Calu3 (cell line): ENCODE measurements at regions not wholly inside any gene's neighbourhood (a gene's known extent, or its start where the extent isn't known, plus 50 kb on each side); places are given as distances from the start of the nearest gene placed in this dataset.
A peak's percentile ranks its signal among the peaks of the same experiment; 100 is the strongest.

Experiments used
- BruUV-seq: library from RNA; stranded (reverse); fragments of 400-500 nt; replicated peaks from 2 replicates; lab custom pipeline; 2021; lab: Mats Ljungman, UMichigan
- CTCF ChIA-PET: fragments of 300-600 bp; sonication (Branson Sonifier 250); formaldehyde crosslinking; loops from one replicate; lab custom pipeline; 2022; ENCODE audit warnings: antibody characterized with exemption; lab: Charles Lee
- DNase-seq: peaks from one replicate; pipeline ENCODE4 v3.0.0; 2022
- H3K27ac Mint-ChIP-seq: one replicate; pipeline ENCODE4 v1.8.0; 2022; ENCODE audit warnings: mixed read lengths; ENCODE audit not compliant: unreplicated experiment
- H3K27me3 Mint-ChIP-seq: one replicate; pipeline ENCODE4 v1.8.0; 2022; ENCODE audit warnings: mixed read lengths; ENCODE audit not compliant: unreplicated experiment
- H3K36me3 Mint-ChIP-seq: one replicate; pipeline ENCODE4 v1.8.0; 2022; ENCODE audit warnings: mild to moderate bottlenecking, moderate library complexity, mixed read lengths; ENCODE audit not compliant: insufficient read depth, unreplicated experiment
- H3K4me1 Mint-ChIP-seq: one replicate; pipeline ENCODE4 v1.8.0; 2022; ENCODE audit warnings: mild to moderate bottlenecking, low read depth, mixed read lengths; ENCODE audit not compliant: unreplicated experiment
- H3K4me3 Mint-ChIP-seq: one replicate; pipeline ENCODE4 v1.8.0; 2022; ENCODE audit warnings: mild to moderate bottlenecking, low read depth, moderate library complexity, mixed read lengths; ENCODE audit not compliant: unreplicated experiment
- H3K9me3 Mint-ChIP-seq: one replicate; pipeline ENCODE4 v1.8.0; 2022; ENCODE audit warnings: low read depth, mixed read lengths; ENCODE audit not compliant: unreplicated experiment
- intact Hi-C: fragments of 100-400 bp; cut with micrococcal nuclease; formaldehyde crosslinking; loops from one replicate; pipeline ENCODE4 v1.10.0; 2022; ENCODE audit not compliant: unreplicated experiment
- TF ChIP-seq, protein P1 (sequence below): fragments of 200-600 bp; IDR thresholded peaks from one replicate; pipeline ENCODE4 v1.8.0; 2022; ENCODE audit warnings: antibody characterized with exemption; ENCODE audit not compliant: unreplicated experiment

DNA sequence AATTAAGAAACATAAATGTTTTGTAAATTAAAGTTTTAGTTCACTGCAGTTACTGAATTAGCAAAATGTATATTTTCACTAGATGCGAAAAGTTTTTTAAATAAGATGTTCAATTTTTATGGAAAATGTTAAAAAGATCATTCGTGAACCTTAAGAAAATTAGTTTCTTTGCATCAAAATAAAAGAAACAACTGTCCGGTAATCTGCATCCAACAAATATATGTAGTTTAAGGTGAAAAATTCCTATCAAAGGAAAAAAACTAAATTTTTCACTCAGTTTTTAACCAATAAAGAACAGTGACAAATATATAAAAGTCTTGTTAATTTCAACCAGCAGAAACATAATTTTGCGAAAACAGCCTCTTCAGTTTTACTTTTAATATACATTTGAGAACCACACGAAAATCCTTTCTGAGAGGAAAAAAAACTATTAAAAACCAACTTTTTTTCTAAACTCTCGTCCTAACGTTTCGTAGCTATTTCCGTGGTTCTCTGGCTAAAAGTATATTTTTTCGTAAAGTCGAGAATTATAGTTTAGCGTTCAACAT, 64.5 kb downstream of the KCNRG start:
- TF ChIP-seq, protein P1, sequence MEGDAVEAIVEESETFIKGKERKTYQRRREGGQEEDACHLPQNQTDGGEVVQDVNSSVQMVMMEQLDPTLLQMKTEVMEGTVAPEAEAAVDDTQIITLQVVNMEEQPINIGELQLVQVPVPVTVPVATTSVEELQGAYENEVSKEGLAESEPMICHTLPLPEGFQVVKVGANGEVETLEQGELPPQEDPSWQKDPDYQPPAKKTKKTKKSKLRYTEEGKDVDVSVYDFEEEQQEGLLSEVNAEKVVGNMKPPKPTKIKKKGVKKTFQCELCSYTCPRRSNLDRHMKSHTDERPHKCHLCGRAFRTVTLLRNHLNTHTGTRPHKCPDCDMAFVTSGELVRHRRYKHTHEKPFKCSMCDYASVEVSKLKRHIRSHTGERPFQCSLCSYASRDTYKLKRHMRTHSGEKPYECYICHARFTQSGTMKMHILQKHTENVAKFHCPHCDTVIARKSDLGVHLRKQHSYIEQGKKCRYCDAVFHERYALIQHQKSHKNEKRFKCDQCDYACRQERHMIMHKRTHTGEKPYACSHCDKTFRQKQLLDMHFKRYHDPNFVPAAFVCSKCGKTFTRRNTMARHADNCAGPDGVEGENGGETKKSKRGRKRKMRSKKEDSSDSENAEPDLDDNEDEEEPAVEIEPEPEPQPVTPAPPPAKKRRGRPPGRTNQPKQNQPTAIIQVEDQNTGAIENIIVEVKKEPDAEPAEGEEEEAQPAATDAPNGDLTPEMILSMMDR, result no peak
- BruUV-seq, result no TSS peak
- DNase-seq, result no peak
- Mint-ChIP-seq H3K4me1 (peaks cover 7% of the 10 kb centered on the region), H3K9me3 (no peaks in the 10 kb centered on the region), H3K4me3 (peak overlapping the region; percentile 80), H3K36me3 (peaks cover 53% of the 10 kb centered on the region), H3K27ac (peak overlapping the region; percentile 91), H3K27me3 (no peaks in the 10 kb centered on the region)
- CTCF ChIA-PET, result interaction anchor here (2.2 kb wide), 1 partner anchor 83 kb away, joined by 7 read pairs; the partner anchor contains the start of gene TRIM13
- intact Hi-C loops, result loop anchor here (5.0 kb wide), 3 partner anchors 43 to 288 kb away; partner anchors contain the start of gene TRIM13

DNA sequence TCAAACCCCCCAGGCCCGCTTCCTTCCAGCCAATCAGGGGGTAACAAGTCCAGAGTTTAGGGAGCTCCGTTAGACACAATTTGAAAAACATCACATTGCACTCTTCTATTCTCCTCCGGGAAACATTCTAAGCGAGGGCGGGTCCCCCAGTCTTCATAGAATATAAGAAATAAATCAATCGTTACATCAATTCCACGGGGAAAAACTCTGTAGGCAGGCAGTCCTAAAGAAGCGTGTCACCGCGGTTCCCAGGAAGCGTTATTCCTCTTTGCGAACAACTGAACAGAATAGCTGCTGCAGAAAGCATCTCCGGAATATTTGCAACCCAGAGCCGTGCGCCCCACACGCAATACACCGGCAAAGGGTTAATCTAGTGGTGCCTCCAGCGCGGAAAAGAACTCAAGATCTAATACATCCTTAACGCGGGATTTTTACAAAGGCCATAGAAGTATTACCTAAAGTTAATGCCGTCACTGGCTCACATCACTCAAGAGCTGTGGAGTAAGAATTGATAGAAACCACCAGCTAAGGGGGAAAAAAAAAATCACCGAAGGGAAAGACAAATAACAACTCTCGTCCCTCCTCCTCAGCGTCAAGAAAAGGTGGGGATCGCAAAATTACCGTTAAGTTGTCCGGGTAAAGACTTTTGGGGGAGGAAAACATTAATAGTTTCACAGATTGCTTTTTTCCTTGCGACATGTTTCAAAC, 65.1 kb downstream of the KCNRG start:
- Mint-ChIP-seq H3K27me3 (no peaks in the 10 kb centered on the region), H3K27ac (peak overlapping the region; percentile 91), H3K4me1 (peaks cover 7% of the 10 kb centered on the region), H3K36me3 (peaks cover 53% of the 10 kb centered on the region), H3K9me3 (no peaks in the 10 kb centered on the region), H3K4me3 (peak overlapping the region; percentile 80)
- BruUV-seq, result TSS peak; percentile 41
- CTCF ChIA-PET, result interaction anchor here (2.2 kb wide), 1 partner anchor 83 kb away, joined by 7 read pairs; the partner anchor contains the start of gene TRIM13
- no peak for DNase-seq
- TF ChIP-seq, protein P1, result no peak
- intact Hi-C loops, result loop anchor here (5.0 kb wide), 3 partner anchors 42 to 287 kb away; partner anchors contain the start of gene TRIM13

DNA sequence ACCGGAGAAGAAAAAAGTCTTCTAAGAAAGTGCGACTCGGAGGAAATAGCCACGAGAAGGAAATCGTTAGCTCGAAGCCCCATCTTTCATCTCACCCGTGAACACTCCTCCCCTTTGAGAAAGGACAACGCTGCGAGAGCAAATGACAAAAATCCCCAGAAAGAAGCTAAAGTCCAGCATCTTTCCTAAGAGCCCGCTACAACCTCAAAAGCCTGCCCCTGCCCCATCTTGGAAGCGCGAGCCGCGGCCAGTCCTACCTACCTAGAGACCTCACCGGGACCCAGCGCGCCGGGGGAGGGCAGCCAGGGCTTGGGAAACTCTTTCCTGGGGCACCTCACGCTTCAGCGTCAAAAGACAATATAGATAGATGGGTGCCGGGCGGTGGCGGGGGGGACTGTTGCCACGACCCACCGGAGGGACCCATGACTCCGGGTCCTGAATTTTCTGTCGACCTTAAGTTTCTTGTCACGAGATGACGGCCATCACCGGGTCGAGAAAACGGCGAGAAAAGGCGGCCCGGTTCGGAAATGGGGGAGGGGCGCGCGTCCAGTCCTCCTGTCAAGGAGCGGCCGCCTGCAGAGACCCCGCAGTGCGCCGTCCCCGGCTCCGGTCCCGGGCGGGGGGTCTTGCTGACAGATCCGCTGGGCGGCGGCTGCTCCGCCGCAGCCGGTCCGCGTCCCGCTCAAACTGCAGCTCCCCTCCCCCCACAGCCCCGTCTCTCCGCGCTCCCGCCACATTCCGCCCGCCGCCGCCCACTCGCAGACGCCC, 65.9 kb downstream of the KCNRG start:
- BruUV-seq, result no TSS peak

More for the DNA sequence above, 65.9 kb downstream of the KCNRG start:
- intact Hi-C loops, result loop anchor here (5.0 kb wide), 3 partner anchors 41 to 286 kb away; partner anchors contain the start of gene TRIM13
- H3K27ac Mint-ChIP-seq, result peak overlapping the region; percentile 91
- peak; percentile 50 for DNase-seq
- CTCF ChIA-PET, result interaction anchor here (2.2 kb wide), 1 partner anchor 84 kb away, joined by 7 read pairs; the partner anchor contains the start of gene TRIM13
- peak overlapping the region; percentile 80 for H3K4me3 Mint-ChIP-seq
- TF ChIP-seq, protein P1, result no peak
- H3K9me3 Mint-ChIP-seq, result no peaks in the 10 kb centered on the region
- peaks cover 7% of the 10 kb centered on the region for H3K4me1 Mint-ChIP-seq
- H3K27me3 Mint-ChIP-seq, result no peaks in the 10 kb centered on the region
- peaks cover 53% of the 10 kb centered on the region for H3K36me3 Mint-ChIP-seq
